ENCODE measurements at regions not wholly inside any gene's neighbourhood (a gene's known extent, or its start where the extent isn't known, plus 50 kb on each side); places are given as distances from the start of the nearest gene placed in this dataset.

GRCh38 chr12:16473610-16474326, 126.3 kb downstream of the MGST1 start:
- H3K4me3 Mint-ChIP-seq: no peak overlapping the region
- H3K27ac Mint-ChIP-seq: no peak overlapping the region
- H3K9me3 Mint-ChIP-seq: peaks cover 1 to 8% (median 2%) of the 10 kb centered on the region in 3 donors
- no peaks in the 10 kb centered on the region for H3K36me3 Mint-ChIP-seq
- Histone ChIP-seq H3K9me3 (no peaks in the 10 kb centered on the region), H3K4me3 (ENCODE audit: control insufficient read depth in 1 of 2, extremely low read depth in 1 of 2, low read length in 1 of 2) (no peak overlapping the region), H3K27ac (ENCODE audit: low read length) (no peak overlapping the region), H3K36me3 (ENCODE audit: control insufficient read depth in 2 of 2, extremely low read depth in 1 of 2, insufficient read depth in 1 of 2, low read length in 1 of 2) (no peaks in the 10 kb centered on the region), H3K27me3 (replicated peaks in 1 of 2; ENCODE audit: control insufficient read depth in 2 of 2, extremely low read depth in 1 of 2, insufficient read depth in 2 of 2, low read length in 1 of 2) (no peaks in the 10 kb centered on the region), H3K4me1 (ENCODE audit: control insufficient read depth in 1 of 2, extremely low read depth in 1 of 2, insufficient read depth in 2 of 2, low read length in 2 of 2) (no peaks in the 10 kb centered on the region)
- no CpG with 5 or more reads among the region's 5 CpGs for WGBS (ENCODE audit: insufficient coverage)
- CTCF ChIA-PET: no interaction called here
- ATAC-seq (replicated peaks in 1 of 4) (no peak), DNase-seq (no peak)
- POLR2A ChIA-PET: no interaction called here
- no peaks in the 10 kb centered on the region for H3K27me3 Mint-ChIP-seq
- H3K4me1 Mint-ChIP-seq: no peaks in the 10 kb centered on the region

- Mint-ChIP-seq H3K36me3 (no peaks in the 10 kb centered on the region), H3K27me3 (no peaks in the 10 kb centered on the region), H3K27ac (no peak overlapping the region), H3K4me1 (no peaks in the 10 kb centered on the region), H3K4me3 (no peak overlapping the region), H3K9me3 (peaks cover 2 to 8% (median 3%) of the 10 kb centered on the region in 3 donors)
- POLR2A ChIA-PET: no interaction called here
- DNase-seq (no peak), ATAC-seq (replicated peaks in 1 of 4) (no peak)
- H3K4me1 ChIP-seq (ENCODE audit: control insufficient read depth in 1 of 2, extremely low read depth in 1 of 2, insufficient read depth in 2 of 2, low read length in 2 of 2): no peaks in the 10 kb centered on the region
- no peaks in the 10 kb centered on the region for H3K27me3 ChIP-seq (replicated peaks in 1 of 2; ENCODE audit: control insufficient read depth in 2 of 2, extremely low read depth in 1 of 2, insufficient read depth in 2 of 2, low read length in 1 of 2)
- no peak overlapping the region for H3K27ac ChIP-seq (ENCODE audit: low read length)
- no peak overlapping the region for H3K4me3 ChIP-seq (ENCODE audit: control insufficient read depth in 1 of 2, extremely low read depth in 1 of 2, low read length in 1 of 2)
- H3K9me3 ChIP-seq: no peaks in the 10 kb centered on the region
- 100% methylated on average over 1 of the region's 2 CpGs for WGBS (ENCODE audit: insufficient coverage)
- no peaks in the 10 kb centered on the region for H3K36me3 ChIP-seq (ENCODE audit: control insufficient read depth in 2 of 2, extremely low read depth in 1 of 2, insufficient read depth in 1 of 2, low read length in 1 of 2)
- CTCF ChIA-PET: no interaction called here
Measured at GRCh38 chr12:16474801-16475200, 127.4 kb downstream of the MGST1 start.

DNA sequence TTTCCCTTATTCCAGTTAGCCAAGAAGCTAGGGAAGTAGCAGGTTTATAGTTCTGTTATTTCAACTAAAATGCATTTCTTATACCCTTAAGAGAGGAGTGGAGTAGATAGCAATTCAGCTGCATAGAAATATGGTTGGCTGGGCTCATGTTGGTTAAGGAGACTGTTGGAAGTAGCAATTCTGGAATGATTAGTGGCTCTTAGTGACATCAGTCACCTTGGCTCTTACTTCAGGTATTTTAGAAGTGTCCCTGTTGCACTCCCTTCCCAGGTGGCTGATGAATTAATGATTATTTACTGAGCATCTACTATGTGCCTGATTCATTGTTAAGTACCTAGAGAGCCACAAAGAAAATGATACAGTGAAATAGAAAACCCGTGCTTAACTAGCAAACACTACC, 128.1 kb downstream of the MGST1 start:
- Histone ChIP-seq H3K27me3 (replicated peaks in 1 of 2; ENCODE audit: control insufficient read depth in 2 of 2, extremely low read depth in 1 of 2, insufficient read depth in 2 of 2, low read length in 1 of 2) (no peaks in the 10 kb centered on the region), H3K4me3 (ENCODE audit: control insufficient read depth in 1 of 2, extremely low read depth in 1 of 2, low read length in 1 of 2) (no peak overlapping the region), H3K9me3 (no peaks in the 10 kb centered on the region), H3K4me1 (ENCODE audit: control insufficient read depth in 1 of 2, extremely low read depth in 1 of 2, insufficient read depth in 2 of 2, low read length in 2 of 2) (no peaks in the 10 kb centered on the region), H3K27ac (ENCODE audit: low read length) (no peak overlapping the region), H3K36me3 (ENCODE audit: control insufficient read depth in 2 of 2, extremely low read depth in 1 of 2, insufficient read depth in 1 of 2, low read length in 1 of 2) (no peaks in the 10 kb centered on the region)
- Mint-ChIP-seq H3K4me1 (no peaks in the 10 kb centered on the region), H3K27ac (no peak overlapping the region), H3K9me3 (peaks cover 2 to 8% (median 3%) of the 10 kb centered on the region in 3 donors), H3K27me3 (no peaks in the 10 kb centered on the region), H3K4me3 (no peak overlapping the region), H3K36me3 (no peaks in the 10 kb centered on the region)
- no CpG with 5 or more reads among the region's 1 CpG for WGBS (ENCODE audit: insufficient coverage)
- CTCF ChIA-PET: no interaction called here
- POLR2A ChIA-PET: no interaction called here
- ATAC-seq (replicated peaks in 1 of 4) (no peak), DNase-seq (no peak)

- no peak overlapping the region for H3K4me3 Mint-ChIP-seq
- CTCF ChIA-PET: no interaction called here
- 93% methylated on average over 3 of the region's 4 CpGs for WGBS (ENCODE audit: insufficient coverage)
- Histone ChIP-seq H3K4me1 (ENCODE audit: control insufficient read depth in 1 of 2, extremely low read depth in 1 of 2, insufficient read depth in 2 of 2, low read length in 2 of 2) (no peaks in the 10 kb centered on the region), H3K27me3 (replicated peaks in 1 of 2; ENCODE audit: control insufficient read depth in 2 of 2, extremely low read depth in 1 of 2, insufficient read depth in 2 of 2, low read length in 1 of 2) (no peaks in the 10 kb centered on the region), H3K9me3 (no peaks in the 10 kb centered on the region), H3K36me3 (ENCODE audit: control insufficient read depth in 2 of 2, extremely low read depth in 1 of 2, insufficient read depth in 1 of 2, low read length in 1 of 2) (no peaks in the 10 kb centered on the region), H3K27ac (ENCODE audit: low read length) (no peak overlapping the region), H3K4me3 (ENCODE audit: control insufficient read depth in 1 of 2, extremely low read depth in 1 of 2, low read length in 1 of 2) (no peak overlapping the region)
- peaks cover 13 to 30% (median 18%) of the 10 kb centered on the region in 3 donors for H3K9me3 Mint-ChIP-seq
- POLR2A ChIA-PET: no interaction called here
- no peaks in the 10 kb centered on the region for H3K36me3 Mint-ChIP-seq
- no peak for DNase-seq
- no peak for ATAC-seq (replicated peaks in 1 of 4)
- no peak overlapping the region for H3K27ac Mint-ChIP-seq
- H3K27me3 Mint-ChIP-seq: no peaks in the 10 kb centered on the region
- H3K4me1 Mint-ChIP-seq: no peaks in the 10 kb centered on the region
Measured at GRCh38 chr12:16482726-16483125, 123.2 kb downstream of the LMO3 start.

GRCh38 chr12:16492240-16492639, 113.7 kb downstream of the LMO3 start:
- Mint-ChIP-seq H3K4me1 (no peaks in the 10 kb centered on the region), H3K27ac (no peak overlapping the region), H3K36me3 (no peaks in the 10 kb centered on the region), H3K4me3 (no peak overlapping the region), H3K9me3 (peaks cover 8 to 15% (median 9%) of the 10 kb centered on the region in 3 donors), H3K27me3 (no peaks in the 10 kb centered on the region)
- Histone ChIP-seq H3K4me1 (ENCODE audit: control insufficient read depth in 1 of 2, extremely low read depth in 1 of 2, insufficient read depth in 2 of 2, low read length in 2 of 2) (no peaks in the 10 kb centered on the region), H3K4me3 (ENCODE audit: control insufficient read depth in 1 of 2, extremely low read depth in 1 of 2, low read length in 1 of 2) (no peak overlapping the region), H3K36me3 (ENCODE audit: control insufficient read depth in 2 of 2, extremely low read depth in 1 of 2, insufficient read depth in 1 of 2, low read length in 1 of 2) (no peaks in the 10 kb centered on the region), H3K27me3 (replicated peaks in 1 of 2; ENCODE audit: control insufficient read depth in 2 of 2, extremely low read depth in 1 of 2, insufficient read depth in 2 of 2, low read length in 1 of 2) (no peaks in the 10 kb centered on the region), H3K27ac (ENCODE audit: low read length) (no peak overlapping the region), H3K9me3 (no peaks in the 10 kb centered on the region)
- DNase-seq (no peak), ATAC-seq (replicated peaks in 1 of 4) (no peak)
- CTCF ChIA-PET: no interaction called here
- POLR2A ChIA-PET: no interaction called here
- WGBS (ENCODE audit: insufficient coverage): 100% methylated on average over 2 of the region's 4 CpGs

DNA sequence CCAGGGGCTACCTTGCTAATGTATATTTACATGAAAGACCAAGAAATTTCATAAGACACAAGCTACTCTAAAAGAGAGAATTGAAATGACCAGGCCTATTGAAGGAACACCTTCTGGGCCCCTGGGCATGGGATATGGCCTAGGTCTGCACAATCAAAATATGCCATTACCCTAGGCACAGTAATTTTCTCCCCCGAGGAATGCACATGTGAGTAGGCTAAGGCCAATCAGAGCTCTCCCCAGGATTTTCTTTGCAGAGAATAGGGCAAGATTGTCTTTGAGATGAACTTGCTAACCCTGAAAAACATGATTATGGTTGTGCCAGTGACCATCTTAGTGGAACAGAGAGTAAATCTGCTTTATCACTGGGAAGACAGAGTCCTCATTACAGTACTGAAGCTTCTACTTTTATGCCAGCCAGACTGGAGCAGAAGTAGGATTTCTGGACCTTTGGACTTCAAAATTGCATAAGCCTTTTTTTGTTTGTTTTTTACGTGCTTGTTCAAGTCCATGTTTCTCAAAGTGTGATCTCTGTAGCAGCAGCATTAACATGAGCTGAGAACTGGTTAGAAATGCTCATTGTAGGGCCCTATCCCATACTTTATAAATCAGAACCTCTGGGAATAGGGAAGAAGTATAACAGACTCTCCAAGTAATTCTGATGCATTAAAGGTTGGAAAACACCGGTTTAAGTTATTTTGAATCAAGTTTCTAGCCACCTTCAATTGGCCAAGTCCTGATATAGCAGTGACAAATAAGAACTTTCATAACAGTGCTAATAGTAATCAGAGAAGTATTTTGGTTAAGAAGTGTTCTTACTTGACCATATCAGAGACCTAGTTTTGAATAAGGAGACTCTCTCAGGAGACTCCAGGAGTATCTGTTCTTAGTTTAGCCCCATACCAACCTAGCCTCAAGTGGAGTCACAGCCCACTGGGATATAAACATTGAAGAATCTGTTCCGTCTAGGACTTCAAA, 112.9 kb downstream of the LMO3 start:
- peaks cover 6 to 15% (median 9%) of the 10 kb centered on the region in 3 donors for H3K9me3 Mint-ChIP-seq
- ATAC-seq (replicated peaks in 1 of 4) (no peak), DNase-seq (no peak)
- no peak overlapping the region for H3K27ac ChIP-seq (ENCODE audit: low read length)
- POLR2A ChIA-PET: interaction anchor here in 1 of 2 donors (0.6 kb wide), 1 partner anchor 79 kb away, joined by 4 read pairs; no protein-coding TSS in a partner anchor
- no peak overlapping the region for H3K4me3 ChIP-seq (ENCODE audit: control insufficient read depth in 1 of 2, extremely low read depth in 1 of 2, low read length in 1 of 2)
- H3K27me3 Mint-ChIP-seq: no peaks in the 10 kb centered on the region
- H3K27ac Mint-ChIP-seq: no peak overlapping the region
- no peaks in the 10 kb centered on the region for H3K9me3 ChIP-seq
- WGBS (ENCODE audit: insufficient coverage): no CpG with 5 or more reads among the region's 4 CpGs
- no peaks in the 10 kb centered on the region for H3K36me3 ChIP-seq (ENCODE audit: control insufficient read depth in 2 of 2, extremely low read depth in 1 of 2, insufficient read depth in 1 of 2, low read length in 1 of 2)
- H3K36me3 Mint-ChIP-seq: no peaks in the 10 kb centered on the region
- no peaks in the 10 kb centered on the region for H3K27me3 ChIP-seq (replicated peaks in 1 of 2; ENCODE audit: control insufficient read depth in 2 of 2, extremely low read depth in 1 of 2, insufficient read depth in 2 of 2, low read length in 1 of 2)
- no peaks in the 10 kb centered on the region for H3K4me1 Mint-ChIP-seq
- CTCF ChIA-PET: no interaction called here
- H3K4me1 ChIP-seq (ENCODE audit: control insufficient read depth in 1 of 2, extremely low read depth in 1 of 2, insufficient read depth in 2 of 2, low read length in 2 of 2): no peaks in the 10 kb centered on the region
- no peak overlapping the region for H3K4me3 Mint-ChIP-seq

Data from T-cell (primary cell).